Endodermal cell (in vitro differentiated cells): ENCODE measurements at regions not wholly inside any gene's neighbourhood (a gene's known extent, or its start where the extent isn't known, plus 50 kb on each side); places are given as distances from the start of the nearest gene placed in this dataset.

Experiments used
- DNase-seq: peaks from one replicate; pipeline ENCODE4 v3.0.0-alpha.2; 2017
- H3K27ac ChIP-seq: 2 replicates; pipeline ENCODE4 v1.5.1; 2013; ENCODE audit warnings: mild to moderate bottlenecking, low read depth, low read length, moderate library complexity
- H3K27me3 ChIP-seq: 2 replicates; pipeline ENCODE4 v1.6.1; 2013; ENCODE audit warnings: mild to moderate bottlenecking, low read length, moderate library complexity; ENCODE audit not compliant: insufficient read depth, control insufficient read depth, poor library complexity, severe bottlenecking
- H3K36me3 ChIP-seq: 2 replicates; pipeline ENCODE4 v1.7.0; 2013; ENCODE audit warnings: mild to moderate bottlenecking, low read length, moderate library complexity; ENCODE audit not compliant: control insufficient read depth, insufficient read depth
- H3K4me1 ChIP-seq: one replicate; pipeline ENCODE4 v1.7.0; 2013; ENCODE audit warnings: low read length; ENCODE audit not compliant: control insufficient read depth, insufficient read depth
- H3K4me3 ChIP-seq: 2 replicates; pipeline ENCODE4 v1.5.1; 2013; ENCODE audit warnings: mild to moderate bottlenecking, low read length, moderate library complexity
- H3K9ac ChIP-seq: 2 replicates; pipeline ENCODE4 v1.6.1; 2013; ENCODE audit warnings: mild to moderate bottlenecking, low read length, moderate library complexity; ENCODE audit not compliant: poor library complexity, severe bottlenecking; ENCODE audit errors: extremely low read depth
- H3K9me3 ChIP-seq: 2 replicates; pipeline ENCODE4 v1.6.1; 2013; ENCODE audit warnings: mild to moderate bottlenecking, low read length, moderate library complexity; ENCODE audit not compliant: control insufficient read depth
- H3K27ac Mint-ChIP-seq: 2 replicates; pipeline ENCODE4 v1.8.0; 2020; ENCODE audit warnings: mixed read lengths
- H3K27me3 Mint-ChIP-seq: 2 replicates; pipeline ENCODE4 v1.8.0; 2021; ENCODE audit warnings: mild to moderate bottlenecking, mixed read lengths; ENCODE audit not compliant: insufficient read depth
- H3K36me3 Mint-ChIP-seq: 2 replicates; pipeline ENCODE4 v1.8.0; 2020; ENCODE audit warnings: low read depth, mixed read lengths
- H3K4me1 Mint-ChIP-seq: 2 replicates; pipeline ENCODE4 v1.8.0; 2020; ENCODE audit warnings: mixed read lengths
- H3K4me3 Mint-ChIP-seq: 2 replicates; pipeline ENCODE4 v1.8.0; 2020; ENCODE audit warnings: mild to moderate bottlenecking, moderate library complexity, mixed read lengths
- H3K9me3 Mint-ChIP-seq: 2 replicates; pipeline ENCODE4 v1.8.0; 2020; ENCODE audit warnings: mild to moderate bottlenecking, mixed read lengths
- CTCF ChIP-seq: fragments of 200-600 bp; sonication (generic); conservative IDR thresholded peaks from 2 replicates; pipeline ENCODE4 v1.5.0; 2021; ENCODE audit warnings: antibody characterized with exemption, mild to moderate bottlenecking
- WGBS, 2 experiments: methylation state at CpG; one replicate each; pipeline versions ENCODE4 v1.1.5 to v1.1.7; 2013; ENCODE audit warnings: missing lambda C conversion rate in 2 of 2, mixed read lengths in 1 of 2; ENCODE audit not compliant: insufficient coverage in 1 of 2, insufficient read length in 1 of 2; 5-methylcytosine and 5-hydroxymethylcytosine counted together

GRCh38 chr13:83272076-83272475, 610.2 kb downstream of the SLITRK1 start:
- Mint-ChIP-seq H3K4me3 (no peak overlapping the region), H3K9me3 (no peaks in the 10 kb centered on the region), H3K36me3 (no peaks in the 10 kb centered on the region), H3K27me3 (no peaks in the 10 kb centered on the region), H3K4me1 (peaks cover 11% of the 10 kb centered on the region), H3K27ac (no peak overlapping the region)
- no peak overlapping the region for H3K4me3 ChIP-seq
- no peak for TF ChIP-seq CTCF
- H3K27me3 ChIP-seq, result no peaks in the 10 kb centered on the region
- no peaks in the 10 kb centered on the region for H3K4me1 ChIP-seq
- no peaks in the 10 kb centered on the region for H3K9me3 ChIP-seq
- 100% methylated on average over 1 of the region's 1 CpG; no CpG with 5 or more reads in 1 of the 2 experiments for WGBS, 2 experiments
- H3K9ac ChIP-seq, result no peak overlapping the region
- H3K36me3 ChIP-seq, result no peaks in the 10 kb centered on the region
- DNase-seq, result no peak
- no peak overlapping the region for H3K27ac ChIP-seq

GRCh38 chr13:83265279-83265678, 617.0 kb downstream of the SLITRK1 start:
- no peak for DNase-seq
- Histone ChIP-seq H3K4me1 (no peaks in the 10 kb centered on the region), H3K9me3 (no peaks in the 10 kb centered on the region), H3K9ac (no peak overlapping the region), H3K27ac (no peak overlapping the region), H3K4me3 (no peak overlapping the region), H3K36me3 (no peaks in the 10 kb centered on the region), H3K27me3 (no peaks in the 10 kb centered on the region)
- H3K27ac Mint-ChIP-seq, result no peak overlapping the region
- no peak overlapping the region for H3K4me3 Mint-ChIP-seq
- 59% methylated on average over 4 of the region's 5 CpGs; no CpG with 5 or more reads in 1 of the 2 experiments for WGBS, 2 experiments
- no peak for TF ChIP-seq CTCF
- H3K36me3 Mint-ChIP-seq, result no peaks in the 10 kb centered on the region
- H3K9me3 Mint-ChIP-seq, result no peaks in the 10 kb centered on the region
- no peaks in the 10 kb centered on the region for H3K27me3 Mint-ChIP-seq
- peaks cover 11% of the 10 kb centered on the region for H3K4me1 Mint-ChIP-seq

- Mint-ChIP-seq H3K4me1 (no peaks in the 10 kb centered on the region), H3K4me3 (no peak overlapping the region), H3K27me3 (no peaks in the 10 kb centered on the region), H3K9me3 (peaks cover 6% of the 10 kb centered on the region), H3K36me3 (no peaks in the 10 kb centered on the region), H3K27ac (no peak overlapping the region)
- Histone ChIP-seq H3K27ac (no peak overlapping the region), H3K27me3 (no peaks in the 10 kb centered on the region), H3K9ac (no peak overlapping the region), H3K9me3 (no peaks in the 10 kb centered on the region), H3K4me3 (no peak overlapping the region), H3K36me3 (no peaks in the 10 kb centered on the region), H3K4me1 (no peaks in the 10 kb centered on the region)
- 94 to 100% methylated on average over 5 to 6 of the region's 6 CpGs for WGBS, 2 experiments
- TF ChIP-seq CTCF, result no peak
- no peak for DNase-seq
Observed at GRCh38 chr13:83248751-83249150, 633.5 kb downstream of the SLITRK1 start.
